CD14-positive monocyte (primary cell): ENCODE measurements at regions not wholly inside any gene's neighbourhood (a gene's known extent, or its start where the extent isn't known, plus 50 kb on each side); places are given as distances from the start of the nearest gene placed in this dataset.

Experiments
- DNase-seq, 3 donors: peaks; one replicate each; pipeline ENCODE4 v3.0.0-alpha.2; 2011 to 2022
- H2AFZ ChIP-seq: 2 replicates; pipeline ENCODE4 v1.6.0; 2012; ENCODE audit warnings: mild to moderate bottlenecking, low read depth, low read length, inconsistent platforms; ENCODE audit not compliant: insufficient read depth, poor library complexity, severe bottlenecking
- H3K27ac ChIP-seq, 2 donors: 1 replicate in 1 of 2; 2 replicates in 1 of 2; pipeline ENCODE4 v1.5.1; 2012 to 2013; ENCODE audit warnings: low read length in 2 of 2, control low read depth in 1 of 2, inconsistent platforms in 1 of 2, low read depth in 1 of 2, mild to moderate bottlenecking in 1 of 2
- H3K27me3 ChIP-seq, 2 donors: one replicate each; pipeline versions ENCODE4 v1.6.0 to v1.6.1; 2011 to 2013; ENCODE audit warnings: low read length in 2 of 2; ENCODE audit not compliant: control insufficient read depth in 2 of 2, insufficient read depth in 2 of 2
- H3K36me3 ChIP-seq, 2 donors: replicated peaks in 1 of 2; 1 replicate in 1 of 2; 2 replicates in 1 of 2; pipeline versions ENCODE4 v1.5.1 to v1.6.1; 2012 to 2013; ENCODE audit warnings: low read length in 2 of 2, control low read depth in 1 of 2, inconsistent platforms in 1 of 2, mild to moderate bottlenecking in 1 of 2; ENCODE audit not compliant: insufficient read depth in 2 of 2, control insufficient read depth in 1 of 2
- H3K4me1 ChIP-seq, 2 donors: 1 replicate in 1 of 2; 2 replicates in 1 of 2; pipeline versions ENCODE4 v1.5.1 to v1.6.1; 2012 to 2013; ENCODE audit warnings: low read length in 2 of 2, control low read depth in 1 of 2, inconsistent platforms in 1 of 2, mild to moderate bottlenecking in 1 of 2, moderate library complexity in 1 of 2; ENCODE audit not compliant: insufficient read depth in 2 of 2, control insufficient read depth in 1 of 2
- H3K4me2 ChIP-seq: replicated peaks from 2 replicates; pipeline ENCODE3; 2012; ENCODE audit warnings: low read length, moderate library complexity, mild to moderate bottlenecking; ENCODE audit not compliant: poor library complexity, severe bottlenecking; ENCODE audit errors: extremely low read depth
- H3K4me3 ChIP-seq, 3 experiments: fragments of 200-600 bp in 1 of 3; sonication (generic) in 1 of 3; replicated peaks in 1 of 3; 1 replicate in 2 of 3; 2 replicates in 1 of 3; pipeline ENCODE4 v1.5.1; 2011 to 2013; ENCODE audit warnings: low read length in 3 of 3, mild to moderate bottlenecking in 3 of 3, control low read depth in 2 of 3, low read depth in 2 of 3, inconsistent platforms in 1 of 3, moderate library complexity in 1 of 3
- H3K79me2 ChIP-seq: 2 replicates; pipeline ENCODE4 v1.6.0; 2012; ENCODE audit warnings: mild to moderate bottlenecking, control low read depth, inconsistent platforms, low read length, moderate library complexity; ENCODE audit not compliant: insufficient read depth
- H3K9ac ChIP-seq: 2 replicates; pipeline ENCODE4 v1.6.0; 2017; ENCODE audit warnings: low read length, mild to moderate bottlenecking; ENCODE audit not compliant: insufficient read depth, poor library complexity, severe bottlenecking
- H3K9me3 ChIP-seq, 2 donors: replicated peaks in 1 of 2; 1 replicate in 1 of 2; 2 replicates in 1 of 2; pipeline versions ENCODE4 v1.5.1 to v1.6.1; 2012 to 2013; ENCODE audit warnings: low read length in 2 of 2, control low read depth in 1 of 2; ENCODE audit not compliant: control insufficient read depth in 1 of 2, insufficient read depth in 1 of 2
- H4K20me1 ChIP-seq: 2 replicates; pipeline ENCODE4 v1.6.0; 2012; ENCODE audit warnings: mild to moderate bottlenecking, low read length, control low read depth, moderate library complexity; ENCODE audit not compliant: insufficient read depth
- H3K27ac Mint-ChIP-seq, 7 donors: one replicate each; pipeline ENCODE4 v1.8.0; 2020; ENCODE audit warnings: mild to moderate bottlenecking in 7 of 7, mixed read lengths in 7 of 7, moderate library complexity in 6 of 7, inconsistent platforms in 2 of 7
- H3K27me3 Mint-ChIP-seq, 3 donors: one replicate each; pipeline ENCODE4 v1.8.0; 2021 to 2022; ENCODE audit warnings: low read depth in 3 of 3, mild to moderate bottlenecking in 3 of 3, mixed read lengths in 3 of 3, moderate library complexity in 3 of 3, inconsistent platforms in 1 of 3
- H3K36me3 Mint-ChIP-seq, 2 donors: one replicate each; pipeline ENCODE4 v1.8.0; 2020; ENCODE audit warnings: mixed read lengths in 2 of 2, inconsistent platforms in 1 of 2, mild to moderate bottlenecking in 1 of 2
- H3K4me1 Mint-ChIP-seq: one replicate; pipeline ENCODE4 v1.8.0; 2020; ENCODE audit warnings: mild to moderate bottlenecking, mixed read lengths
- H3K4me3 Mint-ChIP-seq, 2 donors: one replicate each; pipeline ENCODE4 v1.8.0; 2020; ENCODE audit warnings: mild to moderate bottlenecking in 2 of 2, mixed read lengths in 2 of 2, moderate library complexity in 1 of 2
- H3K9me3 Mint-ChIP-seq, 7 donors: one replicate each; pipeline ENCODE4 v1.8.0; 2020 to 2022; ENCODE audit warnings: mixed read lengths in 7 of 7, mild to moderate bottlenecking in 6 of 7, moderate library complexity in 6 of 7, inconsistent platforms in 2 of 7
- CTCF ChIP-seq: fragments of 200-600 bp; IDR thresholded peaks from one replicate; pipeline ENCODE4 v1.8.0; 2022; ENCODE audit warnings: antibody characterized with exemption, mild to moderate bottlenecking
- WGBS: methylation state at CpG from one replicate; pipeline ENCODE4 v1.1.5; 2013; ENCODE audit warnings: missing lambda C conversion rate; ENCODE audit not compliant: insufficient coverage; 5-methylcytosine and 5-hydroxymethylcytosine counted together
- intact Hi-C, 2 donors: fragments of 100-400 bp; cut with micrococcal nuclease; formaldehyde crosslinking; loops; one replicate each; pipeline versions ENCODE4 v1.15.0 to v1.15.1; 2023

- H3K9me3 Mint-ChIP-seq: peaks cover 0 to 13% (median 9%) of the 10 kb centered on the region in 7 donors
- 100% methylated on average over 1 of the region's 1 CpG for WGBS
- Histone ChIP-seq H3K27ac (no peak overlapping the region), H3K9me3 (no peaks in the 10 kb centered on the region), H3K36me3 (no peaks in the 10 kb centered on the region), H3K4me2 (no peak overlapping the region), H3K4me1 (no peaks in the 10 kb centered on the region), H3K27me3 (no peaks in the 10 kb centered on the region), H4K20me1 (no peaks in the 10 kb centered on the region), H2AFZ (no peak overlapping the region), H3K79me2 (no peaks in the 10 kb centered on the region), H3K4me3 (no peak overlapping the region), H3K9ac (no peak overlapping the region)
- DNase-seq: no peak
- peaks cover 2 to 4% (median 2%) of the 10 kb centered on the region in 3 donors for H3K27me3 Mint-ChIP-seq
- no peak overlapping the region for H3K27ac Mint-ChIP-seq
- no peaks in the 10 kb centered on the region for H3K4me1 Mint-ChIP-seq
- intact Hi-C loops: no loop called here
- no peak overlapping the region for H3K4me3 Mint-ChIP-seq
- TF ChIP-seq CTCF: no peak
- no peaks in the 10 kb centered on the region for H3K36me3 Mint-ChIP-seq
These were observed 285.4 kb upstream of the MKI67 start for GRCh38 chr10:128411643-128412042.

GRCh38 chr10:128414568-128414967 is 288.3 kb upstream of the MKI67 start:
- WGBS: 96% methylated on average over 4 of the region's 5 CpGs
- TF ChIP-seq CTCF: no peak
- H3K4me1 Mint-ChIP-seq: no peaks in the 10 kb centered on the region

More at GRCh38 chr10:128414568-128414967, 288.3 kb upstream of the MKI67 start:
- H3K9me3 ChIP-seq: no peaks in the 10 kb centered on the region
- DNase-seq: no peak
- intact Hi-C loops: no loop called here
- Mint-ChIP-seq H3K9me3 (peaks cover 0 to 13% (median 9%) of the 10 kb centered on the region in 7 donors), H3K36me3 (no peaks in the 10 kb centered on the region), H3K27ac (peak overlapping the region in 1 of 7 donors; percentile 29), H3K27me3 (peaks cover 2 to 4% (median 2%) of the 10 kb centered on the region in 3 donors), H3K4me3 (no peak overlapping the region)
- H3K27me3 ChIP-seq: no peaks in the 10 kb centered on the region
- no peak overlapping the region for H3K4me2 ChIP-seq
- no peaks in the 10 kb centered on the region for H3K36me3 ChIP-seq
- H3K9ac ChIP-seq: no peak overlapping the region
- H4K20me1 ChIP-seq: no peaks in the 10 kb centered on the region
- H2AFZ ChIP-seq: no peak overlapping the region
- no peaks in the 10 kb centered on the region for H3K4me1 ChIP-seq
- H3K4me3 ChIP-seq: no peak overlapping the region
- no peak overlapping the region for H3K27ac ChIP-seq
- no peaks in the 10 kb centered on the region for H3K79me2 ChIP-seq
